ENCODE measurements at regions not wholly inside any gene's neighbourhood (a gene's known extent, or its start where the extent isn't known, plus 50 kb on each side); places are given as distances from the start of the nearest gene placed in this dataset.

GRCh38 chr13:82678052-82678451 is 1204.2 kb downstream of the SLITRK1 start:
- BruUV-seq (replicated peaks): no TSS peak
- no peak for TF ChIP-seq EZH2phosphoT487 (IDR thresholded peaks at IDR 0.05; ENCODE audit: borderline replicate concordance, low read depth, low read length)
- TF ChIP-seq, protein P1, sequence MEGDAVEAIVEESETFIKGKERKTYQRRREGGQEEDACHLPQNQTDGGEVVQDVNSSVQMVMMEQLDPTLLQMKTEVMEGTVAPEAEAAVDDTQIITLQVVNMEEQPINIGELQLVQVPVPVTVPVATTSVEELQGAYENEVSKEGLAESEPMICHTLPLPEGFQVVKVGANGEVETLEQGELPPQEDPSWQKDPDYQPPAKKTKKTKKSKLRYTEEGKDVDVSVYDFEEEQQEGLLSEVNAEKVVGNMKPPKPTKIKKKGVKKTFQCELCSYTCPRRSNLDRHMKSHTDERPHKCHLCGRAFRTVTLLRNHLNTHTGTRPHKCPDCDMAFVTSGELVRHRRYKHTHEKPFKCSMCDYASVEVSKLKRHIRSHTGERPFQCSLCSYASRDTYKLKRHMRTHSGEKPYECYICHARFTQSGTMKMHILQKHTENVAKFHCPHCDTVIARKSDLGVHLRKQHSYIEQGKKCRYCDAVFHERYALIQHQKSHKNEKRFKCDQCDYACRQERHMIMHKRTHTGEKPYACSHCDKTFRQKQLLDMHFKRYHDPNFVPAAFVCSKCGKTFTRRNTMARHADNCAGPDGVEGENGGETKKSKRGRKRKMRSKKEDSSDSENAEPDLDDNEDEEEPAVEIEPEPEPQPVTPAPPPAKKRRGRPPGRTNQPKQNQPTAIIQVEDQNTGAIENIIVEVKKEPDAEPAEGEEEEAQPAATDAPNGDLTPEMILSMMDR (conservative IDR thresholded peaks at IDR 0.05; ENCODE audit: low read length): no peak
- no peak for DNase-seq (ENCODE audit: low spot score)
- Histone ChIP-seq H3K4me3 (ENCODE audit: low read depth, low read length, poor library complexity, severe bottlenecking) (no peak overlapping the region), H3K36me3 (ENCODE audit: insufficient read depth, low read length) (no peaks in the 10 kb centered on the region), H2AFZ (ENCODE audit: low read length) (no peak overlapping the region), H4K20me1 (ENCODE audit: insufficient read depth, low read length) (no peaks in the 10 kb centered on the region), H3K4me2 (ENCODE audit: low read length) (no peak overlapping the region), H3K4me1 (ENCODE audit: insufficient read depth, low read length, poor library complexity, severe bottlenecking) (no peaks in the 10 kb centered on the region), H3K79me2 (ENCODE audit: insufficient read depth, low read depth, low read length) (no peaks in the 10 kb centered on the region), H3K27ac (ENCODE audit: low read depth, low read length, poor library complexity, severe bottlenecking) (no peak overlapping the region), H3K9me3 (ENCODE audit: low read length) (0 out of 2 replicates have a peak, but pooled peaks cover 12% of the 10 kb centered on the region), H3K9me2 (ENCODE audit: insufficient read depth, low read length) (no peaks in the 10 kb centered on the region)
- ChIA-PET POLR2A (no interaction called here), CTCF (ENCODE audit: unreplicated experiment) (no interaction called here)
- intact Hi-C loops (cut with micrococcal nuclease; ENCODE audit: unreplicated experiment): no loop called here

- Histone ChIP-seq H3K4me1 (ENCODE audit: insufficient read depth, low read length, poor library complexity, severe bottlenecking) (no peaks in the 10 kb centered on the region), H3K79me2 (ENCODE audit: insufficient read depth, low read depth, low read length) (no peaks in the 10 kb centered on the region), H4K20me1 (ENCODE audit: insufficient read depth, low read length) (no peaks in the 10 kb centered on the region), H3K27ac (ENCODE audit: low read depth, low read length, poor library complexity, severe bottlenecking) (no peak overlapping the region), H3K4me3 (ENCODE audit: low read depth, low read length, poor library complexity, severe bottlenecking) (no peak overlapping the region), H2AFZ (ENCODE audit: low read length) (no peak overlapping the region), H3K9me3 (ENCODE audit: low read length) (no peaks in the 10 kb centered on the region), H3K4me2 (ENCODE audit: low read length) (no peak overlapping the region), H3K9me2 (ENCODE audit: insufficient read depth, low read length) (no peaks in the 10 kb centered on the region), H3K36me3 (ENCODE audit: insufficient read depth, low read length) (no peaks in the 10 kb centered on the region)
- ChIA-PET CTCF (ENCODE audit: unreplicated experiment) (no interaction called here), POLR2A (interaction anchor here (0.7 to 1.4 kb wide), 3 partner anchors 13 to 109 kb away, joined by 3 to 6 read pairs (median 4); no protein-coding TSS in a partner anchor)
- intact Hi-C loops (cut with micrococcal nuclease; ENCODE audit: unreplicated experiment): no loop called here
- BruUV-seq (replicated peaks): no TSS peak
- DNase-seq (ENCODE audit: low spot score): no peak
- TF ChIP-seq EZH2phosphoT487 (IDR thresholded peaks at IDR 0.05; ENCODE audit: borderline replicate concordance, low read depth, low read length): no peak
- TF ChIP-seq, protein P1 (conservative IDR thresholded peaks at IDR 0.05; ENCODE audit: low read length): no peak
Observed at GRCh38 chr13:82675024-82675423, 1207.2 kb downstream of the SLITRK1 start.

- no peaks in the 10 kb centered on the region for H3K9me2 ChIP-seq (ENCODE audit: insufficient read depth, low read length)
- H3K79me2 ChIP-seq (ENCODE audit: insufficient read depth, low read depth, low read length): no peaks in the 10 kb centered on the region
- DNase-seq (ENCODE audit: low spot score): no peak
- BruUV-seq (replicated peaks): no TSS peak
- intact Hi-C loops (cut with micrococcal nuclease; ENCODE audit: unreplicated experiment): no loop called here
- no peak overlapping the region for H3K4me3 ChIP-seq (ENCODE audit: low read depth, low read length, poor library complexity, severe bottlenecking)
- TF ChIP-seq, protein P1 (conservative IDR thresholded peaks at IDR 0.05; ENCODE audit: low read length): no peak
- no peak for TF ChIP-seq EZH2phosphoT487 (IDR thresholded peaks at IDR 0.05; ENCODE audit: borderline replicate concordance, low read depth, low read length)
- ChIA-PET POLR2A (interaction anchor here (0.9 kb wide), 1 partner anchor 14 kb away, joined by 4 read pairs; no protein-coding TSS in a partner anchor), CTCF (ENCODE audit: unreplicated experiment) (no interaction called here)
- no peaks in the 10 kb centered on the region for H3K9me3 ChIP-seq (ENCODE audit: low read length)
- no peak overlapping the region for H3K4me2 ChIP-seq (ENCODE audit: low read length)
- H3K4me1 ChIP-seq (ENCODE audit: insufficient read depth, low read length, poor library complexity, severe bottlenecking): no peaks in the 10 kb centered on the region
- H2AFZ ChIP-seq (ENCODE audit: low read length): no peak overlapping the region
- H4K20me1 ChIP-seq (ENCODE audit: insufficient read depth, low read length): no peaks in the 10 kb centered on the region
- no peak overlapping the region for H3K27ac ChIP-seq (ENCODE audit: low read depth, low read length, poor library complexity, severe bottlenecking)
- H3K36me3 ChIP-seq (ENCODE audit: insufficient read depth, low read length): no peaks in the 10 kb centered on the region
Observed at GRCh38 chr13:82674546-82674945, 1207.7 kb downstream of the SLITRK1 start.
